Caco-2 (cell line): ENCODE measurements at regions not wholly inside any gene's neighbourhood (a gene's known extent, or its start where the extent isn't known, plus 50 kb on each side); places are given as distances from the start of the nearest gene placed in this dataset.

ENCODE experiments used
- BruUV-seq: library from RNA; stranded (reverse); fragments of 400-500 nt; replicated peaks from 2 replicates; lab custom pipeline; 2021; lab: Mats Ljungman, UMichigan
- CTCF ChIA-PET: fragments of 300-600 bp; sonication (Branson Sonifier 250); formaldehyde crosslinking; loops from one replicate; lab custom pipeline; 2022; ENCODE audit warnings: antibody characterized with exemption; lab: Charles Lee
- POLR2A ChIA-PET: fragments of 300-600 bp; sonication (Branson Sonifier 250); formaldehyde crosslinking; loops from one replicate; lab custom pipeline; 2022; ENCODE audit warnings: antibody characterized with exemption; lab: Charles Lee
- DNase-seq, 2 experiments: peaks; one replicate each; pipeline versions ENCODE4 v3.0.0 to v3.0.0-alpha.2; 2020 to 2022
- H3K27me3 ChIP-seq: replicated peaks from 2 replicates; pipeline ENCODE4 v1.6.0; 2011; ENCODE audit warnings: low read length; ENCODE audit not compliant: control insufficient read depth, insufficient read depth
- H3K36me3 ChIP-seq: 2 replicates; pipeline ENCODE4 v1.5.1; 2011; ENCODE audit warnings: low read length; ENCODE audit not compliant: control insufficient read depth, insufficient read depth
- H3K4me1 ChIP-seq: fragments of 250-450 bp; sonication (Bioruptor Pico); 2 replicates; pipeline ENCODE4 v1.5.1; 2020; ENCODE audit warnings: mild to moderate bottlenecking
- H3K4me3 ChIP-seq: 2 replicates; pipeline ENCODE4 v1.5.1; 2011; ENCODE audit warnings: low read depth, mild to moderate bottlenecking, control low read depth, low read length
- H3K9me3 ChIP-seq: fragments of 250-450 bp; sonication (Bioruptor Pico); 2 replicates; pipeline ENCODE4 v1.5.1; 2020; ENCODE audit warnings: mild to moderate bottlenecking, moderate library complexity
- H3K27ac Mint-ChIP-seq: one replicate; pipeline ENCODE4 v1.8.0; 2022; ENCODE audit warnings: mixed read lengths; ENCODE audit not compliant: unreplicated experiment
- H3K27me3 Mint-ChIP-seq: one replicate; pipeline ENCODE4 v1.8.0; 2022; ENCODE audit warnings: mixed read lengths; ENCODE audit not compliant: insufficient read depth, unreplicated experiment
- H3K36me3 Mint-ChIP-seq: one replicate; pipeline ENCODE4 v1.8.0; 2022; ENCODE audit warnings: mild to moderate bottlenecking, mixed read lengths; ENCODE audit not compliant: insufficient read depth, unreplicated experiment
- H3K4me1 Mint-ChIP-seq: one replicate; pipeline ENCODE4 v1.8.0; 2022; ENCODE audit warnings: low read depth, mixed read lengths; ENCODE audit not compliant: unreplicated experiment
- H3K4me3 Mint-ChIP-seq: one replicate; pipeline ENCODE4 v1.8.0; 2022; ENCODE audit warnings: mild to moderate bottlenecking, moderate library complexity, mixed read lengths; ENCODE audit not compliant: unreplicated experiment
- H3K9me3 Mint-ChIP-seq: one replicate; pipeline ENCODE4 v1.8.0; 2022; ENCODE audit warnings: mixed read lengths; ENCODE audit not compliant: unreplicated experiment
- CTCF ChIP-seq, 2 experiments: fragments of 200-600 bp in 1 of 2; IDR thresholded peaks; 1 replicate in 1 of 2; 2 replicates in 1 of 2; pipeline versions ENCODE4 v1.5.1 to v1.8.0; 2011 to 2022; ENCODE audit warnings: antibody characterized with exemption in 1 of 2, control low read depth in 1 of 2, inconsistent platforms in 1 of 2, low read depth in 1 of 2, low read length in 1 of 2, mild to moderate bottlenecking in 1 of 2, moderate library complexity in 1 of 2; ENCODE audit not compliant: insufficient read depth in 1 of 2, severe bottlenecking in 1 of 2, unreplicated experiment in 1 of 2
- intact Hi-C: fragments of 100-400 bp; cut with micrococcal nuclease; formaldehyde crosslinking; loops from one replicate; pipeline ENCODE4 v1.10.0; 2022; ENCODE audit not compliant: unreplicated experiment

- Histone ChIP-seq H3K4me3 (no peak overlapping the region), H3K4me1 (no peaks in the 10 kb centered on the region), H3K36me3 (no peaks in the 10 kb centered on the region), H3K27me3 (no peaks in the 10 kb centered on the region), H3K9me3 (no peaks in the 10 kb centered on the region)
- no peak for DNase-seq
- H3K4me3 Mint-ChIP-seq, result no peak overlapping the region
- ChIA-PET POLR2A (no interaction called here), CTCF (no interaction called here)
- H3K36me3 Mint-ChIP-seq, result no peaks in the 10 kb centered on the region
- no peaks in the 10 kb centered on the region for H3K9me3 Mint-ChIP-seq
- no peak for TF ChIP-seq CTCF (IDR thresholded peaks at IDR 0.05; ENCODE audit: insufficient read depth in 1 of 2, low read depth in 1 of 2, low read length in 1 of 2, severe bottlenecking in 1 of 2, unreplicated experiment in 1 of 2)
- peaks cover 5% of the 10 kb centered on the region for H3K27me3 Mint-ChIP-seq
- BruUV-seq, result no TSS peak
- H3K27ac Mint-ChIP-seq, result no peak overlapping the region
- intact Hi-C loops, result no loop called here
- no peaks in the 10 kb centered on the region for H3K4me1 Mint-ChIP-seq
Measured at GRCh38 chr2:392926-393280, 105.0 kb upstream of the ALKAL2 start.

GRCh38 chr2:392181-392925 lies 104.5 kb upstream of the ALKAL2 start:
- no TSS peak for BruUV-seq
- no peaks in the 10 kb centered on the region for H3K4me1 Mint-ChIP-seq
- intact Hi-C loops, result no loop called here
- H3K4me3 ChIP-seq, result no peak overlapping the region
- no peak overlapping the region for H3K27ac Mint-ChIP-seq
- no peak for DNase-seq
- H3K9me3 ChIP-seq, result no peaks in the 10 kb centered on the region
- TF ChIP-seq CTCF (IDR thresholded peaks at IDR 0.05; ENCODE audit: insufficient read depth in 1 of 2, low read depth in 1 of 2, low read length in 1 of 2, severe bottlenecking in 1 of 2, unreplicated experiment in 1 of 2), result no peak
- no peak overlapping the region for H3K4me3 Mint-ChIP-seq
- no peaks in the 10 kb centered on the region for H3K36me3 Mint-ChIP-seq
- H3K4me1 ChIP-seq, result no peaks in the 10 kb centered on the region
- CTCF ChIA-PET, result no interaction called here
- peaks cover 5% of the 10 kb centered on the region for H3K27me3 Mint-ChIP-seq
- no peaks in the 10 kb centered on the region for H3K27me3 ChIP-seq
- no peaks in the 10 kb centered on the region for H3K36me3 ChIP-seq
- no peaks in the 10 kb centered on the region for H3K9me3 Mint-ChIP-seq
- POLR2A ChIA-PET, result no interaction called here

GRCh38 chr2:391696-392095 lies 103.8 kb upstream of the ALKAL2 start:
- H3K9me3 ChIP-seq, result no peaks in the 10 kb centered on the region
- no peaks in the 10 kb centered on the region for H3K36me3 ChIP-seq
- no peak for DNase-seq
- no peak overlapping the region for H3K4me3 ChIP-seq
- CTCF ChIA-PET, result no interaction called here
- H3K36me3 Mint-ChIP-seq, result no peaks in the 10 kb centered on the region
- H3K27me3 Mint-ChIP-seq, result peaks cover 5% of the 10 kb centered on the region
- no peaks in the 10 kb centered on the region for H3K4me1 ChIP-seq
- no peak overlapping the region for H3K27ac Mint-ChIP-seq
- H3K27me3 ChIP-seq, result no peaks in the 10 kb centered on the region
- POLR2A ChIA-PET, result no interaction called here
- no peaks in the 10 kb centered on the region for H3K9me3 Mint-ChIP-seq
- BruUV-seq, result no TSS peak
- no peaks in the 10 kb centered on the region for H3K4me1 Mint-ChIP-seq
- H3K4me3 Mint-ChIP-seq, result no peak overlapping the region
- intact Hi-C loops, result no loop called here
- no peak for TF ChIP-seq CTCF (IDR thresholded peaks at IDR 0.05; ENCODE audit: insufficient read depth in 1 of 2, low read depth in 1 of 2, low read length in 1 of 2, severe bottlenecking in 1 of 2, unreplicated experiment in 1 of 2)
